ENCODE measurements at regions not wholly inside any gene's neighbourhood (a gene's known extent, or its start where the extent isn't known, plus 50 kb on each side); places are given as distances from the start of the nearest gene placed in this dataset.

DNA sequence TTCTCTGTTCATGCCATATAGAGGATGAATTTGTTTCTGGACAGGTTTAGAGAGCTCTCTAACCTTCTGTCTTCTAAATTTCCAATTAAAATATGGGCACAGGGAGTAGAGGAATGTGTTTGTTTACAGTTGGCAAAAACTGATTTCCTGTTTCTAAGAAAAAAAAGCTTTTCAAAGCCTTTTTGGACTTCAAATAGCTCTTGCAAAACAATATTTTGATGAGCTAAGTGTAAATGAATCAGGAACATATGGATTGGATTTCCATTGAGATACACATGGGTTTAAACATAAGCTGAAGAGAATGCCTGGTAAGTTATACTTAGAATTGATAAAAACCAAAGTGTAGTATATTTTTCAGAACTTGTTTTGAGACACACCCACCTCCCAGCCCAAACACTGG, 677.5 kb downstream of the NYAP2 start:
- Histone ChIP-seq H3K9me3 (replicated peaks) (no peaks in the 10 kb centered on the region), H3K36me3 (no peaks in the 10 kb centered on the region), H3K27ac (peak overlapping the region; percentile 43), H3K4me1 (replicated peaks) (peaks cover 62% of the 10 kb centered on the region), H3K27me3 (replicated peaks) (no peaks in the 10 kb centered on the region), H3K4me3 (no peak overlapping the region)
- DNase-seq (ENCODE audit: low read depth in 1 of 2, low spot score in 2 of 2): peak in 1 of 2 experiments; percentile 36

DNA sequence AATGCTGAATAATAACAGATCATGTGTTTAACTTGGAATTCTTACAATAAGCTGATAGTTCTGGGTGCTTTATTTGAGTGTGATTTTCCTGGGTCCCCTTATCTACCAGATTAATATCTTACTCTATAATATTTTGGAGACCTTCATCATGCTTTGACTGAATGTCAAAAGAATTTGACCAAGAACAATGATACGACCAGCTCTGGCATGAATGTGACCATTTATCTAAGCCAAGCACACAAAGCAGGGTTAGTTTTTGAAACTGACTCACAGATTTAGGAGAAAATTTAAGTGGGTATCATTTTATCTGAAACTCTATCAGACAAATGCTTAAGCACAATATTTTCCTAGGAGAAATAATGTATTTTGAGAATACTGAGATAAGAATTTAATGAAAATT, 677.0 kb downstream of the NYAP2 start:
- peak overlapping the region; percentile 43; the same call in 1 of the 2 replicates for H3K27ac ChIP-seq
- H3K4me3 ChIP-seq: no peak overlapping the region

DNA sequence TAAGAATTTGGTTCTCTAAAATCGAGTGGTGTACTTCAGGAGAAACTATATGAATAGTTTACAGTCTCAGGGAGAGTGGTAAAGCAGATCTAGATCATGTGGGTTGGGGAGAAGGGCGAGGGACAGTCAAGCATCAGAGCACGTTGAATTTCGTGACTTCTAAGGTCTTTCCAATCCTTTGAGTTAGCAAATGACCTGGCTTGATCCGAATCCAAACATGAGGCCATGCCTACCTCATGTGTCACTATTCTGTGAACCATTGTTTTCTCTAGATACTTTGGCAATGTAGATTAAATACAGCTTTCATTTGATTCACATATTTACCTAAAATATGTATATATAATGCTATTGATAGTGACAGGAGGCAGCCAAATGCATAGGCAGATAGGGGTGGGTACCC, 674.9 kb downstream of the NYAP2 start:
- Histone ChIP-seq H3K9me3 (replicated peaks) (no peaks in the 10 kb centered on the region), H3K27me3 (replicated peaks) (no peaks in the 10 kb centered on the region), H3K36me3 (no peaks in the 10 kb centered on the region), H3K4me1 (replicated peaks) (peaks cover 44% of the 10 kb centered on the region), H3K27ac (no peak overlapping the region), H3K4me3 (no peak overlapping the region)
- DNase-seq (ENCODE audit: low read depth in 1 of 2, low spot score in 2 of 2): no peak

More for the DNA sequence above, 677.0 kb downstream of the NYAP2 start:
- Histone ChIP-seq H3K9me3 (replicated peaks) (no peaks in the 10 kb centered on the region), H3K36me3 (no peaks in the 10 kb centered on the region), H3K4me1 (replicated peaks) (peaks cover 61% of the 10 kb centered on the region), H3K27me3 (replicated peaks) (no peaks in the 10 kb centered on the region)
- DNase-seq (ENCODE audit: low read depth in 1 of 2, low spot score in 2 of 2): no peak

DNA sequence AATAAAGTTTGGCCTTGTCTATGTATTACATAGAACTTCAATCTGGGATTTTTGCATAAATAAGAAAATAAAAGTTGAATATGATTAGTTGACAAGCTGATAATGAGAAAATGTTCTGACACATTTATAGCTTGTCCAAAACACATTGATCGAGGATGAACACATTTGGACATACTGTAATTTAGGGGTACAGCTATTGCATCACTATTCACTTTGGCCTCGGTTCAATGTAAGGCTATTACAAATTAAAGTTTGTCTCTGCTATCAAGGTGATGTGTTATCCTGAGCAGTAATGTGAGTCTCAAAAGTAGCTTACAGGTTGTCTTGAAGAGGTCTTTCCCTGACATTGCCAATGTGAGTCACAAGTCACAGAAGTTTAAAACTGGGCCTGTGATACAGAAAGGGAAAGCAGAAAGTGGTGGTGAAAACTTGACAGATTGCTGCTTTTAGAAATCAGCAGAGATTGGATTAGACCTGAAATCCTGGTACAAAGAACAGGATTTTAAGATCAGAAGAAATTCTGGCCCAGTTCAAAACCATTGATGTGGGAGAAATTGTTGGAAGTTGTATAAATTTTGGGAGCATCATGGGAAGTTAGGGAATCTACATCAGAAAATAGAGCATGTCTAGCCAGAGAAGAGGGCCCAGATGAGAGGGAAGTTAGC, 674.1 kb downstream of the NYAP2 start:
- Histone ChIP-seq H3K4me3 (no peak overlapping the region), H3K4me1 (replicated peaks) (peaks cover 36% of the 10 kb centered on the region), H3K36me3 (no peaks in the 10 kb centered on the region), H3K27me3 (replicated peaks) (no peaks in the 10 kb centered on the region), H3K27ac (no peak overlapping the region; the same call in 1 of the 2 replicates), H3K9me3 (replicated peaks) (no peaks in the 10 kb centered on the region)
- no peak for DNase-seq (ENCODE audit: low read depth in 1 of 2, low spot score in 2 of 2)

DNA sequence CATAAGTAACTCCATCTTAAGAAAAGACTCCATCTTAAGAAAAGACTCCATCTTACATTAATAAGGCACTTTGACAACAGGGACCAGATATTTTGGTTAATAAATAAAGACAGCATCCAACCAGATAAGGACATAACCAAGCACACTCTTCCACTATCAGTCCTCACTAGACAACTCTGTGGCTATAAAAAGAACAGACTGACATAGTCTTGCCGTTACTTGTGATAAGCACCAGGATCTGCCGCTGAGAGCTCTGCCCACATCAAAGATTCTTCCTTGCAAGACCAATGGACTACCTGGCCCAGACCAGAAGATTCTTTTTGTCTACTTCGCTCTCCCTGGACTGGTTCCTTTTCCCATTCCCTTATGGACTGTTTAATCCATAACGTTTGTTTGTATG, 667.4 kb downstream of the NYAP2 start:
- no peak overlapping the region for H3K27ac ChIP-seq
- no peak for DNase-seq (ENCODE audit: low read depth in 1 of 2, low spot score in 2 of 2)

DNA sequence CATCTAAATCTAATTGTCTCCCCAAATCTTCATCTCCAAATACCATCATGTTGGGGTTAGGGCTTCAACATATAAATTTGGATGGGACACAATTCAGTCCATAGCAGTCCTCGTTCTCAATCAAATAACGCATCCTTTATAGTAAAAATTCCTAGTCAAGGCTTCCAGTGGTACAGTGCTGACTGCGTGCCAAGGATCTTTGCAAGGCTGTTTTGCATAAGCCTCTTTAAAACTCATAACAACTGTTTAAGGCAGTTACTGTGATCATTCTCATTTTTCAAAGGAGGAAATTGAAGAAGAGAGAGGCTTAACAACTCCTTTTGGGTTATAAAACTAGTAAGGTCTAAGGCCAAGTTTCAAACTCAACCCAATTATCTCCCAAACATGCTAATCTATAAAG, 666.9 kb downstream of the NYAP2 start:
- Histone ChIP-seq H3K36me3 (no peaks in the 10 kb centered on the region), H3K27me3 (replicated peaks) (no peaks in the 10 kb centered on the region), H3K4me3 (no peak overlapping the region), H3K4me1 (replicated peaks) (no peaks in the 10 kb centered on the region), H3K9me3 (replicated peaks) (no peaks in the 10 kb centered on the region), H3K27ac (no peak overlapping the region)
- DNase-seq (ENCODE audit: low read depth in 1 of 2, low spot score in 2 of 2): no peak

More for the DNA sequence above, 667.4 kb downstream of the NYAP2 start:
- Histone ChIP-seq H3K4me3 (no peak overlapping the region), H3K36me3 (no peaks in the 10 kb centered on the region), H3K9me3 (replicated peaks) (no peaks in the 10 kb centered on the region), H3K27me3 (replicated peaks) (no peaks in the 10 kb centered on the region), H3K4me1 (replicated peaks) (no peaks in the 10 kb centered on the region)

DNA sequence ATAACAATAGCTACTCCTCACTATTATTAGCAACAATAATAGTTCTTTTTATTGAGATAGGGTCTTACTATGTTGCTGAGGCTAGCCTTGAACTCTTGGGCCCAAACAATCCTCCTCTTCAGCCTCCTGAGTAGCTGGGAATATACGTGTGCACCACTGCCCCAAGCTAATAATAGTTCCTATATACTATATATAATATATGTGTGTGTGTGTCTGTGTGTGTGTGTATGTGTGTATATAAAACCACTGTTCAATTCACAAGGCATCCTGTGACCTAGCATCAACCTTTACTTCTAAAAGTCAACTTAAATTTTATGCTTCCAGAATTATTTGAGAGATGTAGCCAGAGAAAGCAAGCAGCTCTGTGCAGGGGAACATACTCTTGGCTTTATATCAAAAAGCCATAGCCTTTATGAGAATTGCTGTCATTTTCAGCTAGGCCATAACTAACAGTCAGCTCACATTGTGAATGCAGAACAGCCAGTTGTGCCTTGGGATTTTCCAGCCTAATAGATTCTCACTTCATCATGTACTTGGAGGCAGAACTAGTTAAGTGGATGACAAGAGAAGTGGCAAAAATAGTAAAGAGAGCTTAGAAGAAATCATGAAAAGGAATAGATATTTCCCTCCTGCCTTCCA, 665.5 kb downstream of the NYAP2 start:
- Histone ChIP-seq H3K9me3 (replicated peaks) (no peaks in the 10 kb centered on the region), H3K36me3 (no peaks in the 10 kb centered on the region), H3K27ac (no peak overlapping the region), H3K4me1 (replicated peaks) (no peaks in the 10 kb centered on the region), H3K27me3 (replicated peaks) (no peaks in the 10 kb centered on the region), H3K4me3 (no peak overlapping the region)
- no peak for DNase-seq (ENCODE audit: low read depth in 1 of 2, low spot score in 2 of 2)

DNA sequence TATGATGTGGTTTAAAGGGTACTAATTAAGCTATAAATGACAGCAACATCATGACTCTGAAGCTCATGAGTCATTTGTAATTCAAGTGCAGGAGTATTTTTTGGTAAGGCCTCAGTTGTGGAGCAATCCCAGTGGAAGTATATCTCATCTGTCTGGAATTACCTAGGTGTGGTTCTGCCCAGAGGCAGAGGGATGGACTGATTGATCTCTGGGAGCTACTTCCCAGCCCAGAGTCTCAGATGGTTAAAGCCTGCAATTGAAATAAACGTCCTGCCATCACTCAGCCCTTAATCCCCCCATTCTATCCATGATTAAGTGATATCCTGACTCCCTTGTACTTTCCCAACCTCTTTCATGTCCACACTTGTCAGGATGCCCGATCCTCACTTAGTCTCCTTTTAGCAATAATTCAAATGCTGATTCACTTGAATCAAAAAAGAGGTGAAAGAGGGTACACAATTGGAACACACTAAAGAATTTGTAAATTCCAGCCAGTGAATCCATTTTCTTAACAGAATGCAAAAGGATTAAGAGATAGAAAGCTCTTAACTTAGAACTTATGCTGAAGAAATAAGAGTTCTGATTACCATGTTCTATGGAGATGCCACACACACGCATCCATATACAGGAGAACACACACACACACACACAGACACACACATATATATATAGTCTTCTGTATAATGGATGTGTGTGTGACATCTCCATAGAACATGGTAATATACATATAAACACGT, 664.4 kb downstream of the NYAP2 start:
- Histone ChIP-seq H3K4me1 (replicated peaks) (no peaks in the 10 kb centered on the region), H3K36me3 (no peaks in the 10 kb centered on the region), H3K4me3 (no peak overlapping the region), H3K9me3 (replicated peaks) (no peaks in the 10 kb centered on the region), H3K27me3 (replicated peaks) (no peaks in the 10 kb centered on the region), H3K27ac (no peak overlapping the region)
- DNase-seq (ENCODE audit: low read depth in 1 of 2, low spot score in 2 of 2): no peak

DNA sequence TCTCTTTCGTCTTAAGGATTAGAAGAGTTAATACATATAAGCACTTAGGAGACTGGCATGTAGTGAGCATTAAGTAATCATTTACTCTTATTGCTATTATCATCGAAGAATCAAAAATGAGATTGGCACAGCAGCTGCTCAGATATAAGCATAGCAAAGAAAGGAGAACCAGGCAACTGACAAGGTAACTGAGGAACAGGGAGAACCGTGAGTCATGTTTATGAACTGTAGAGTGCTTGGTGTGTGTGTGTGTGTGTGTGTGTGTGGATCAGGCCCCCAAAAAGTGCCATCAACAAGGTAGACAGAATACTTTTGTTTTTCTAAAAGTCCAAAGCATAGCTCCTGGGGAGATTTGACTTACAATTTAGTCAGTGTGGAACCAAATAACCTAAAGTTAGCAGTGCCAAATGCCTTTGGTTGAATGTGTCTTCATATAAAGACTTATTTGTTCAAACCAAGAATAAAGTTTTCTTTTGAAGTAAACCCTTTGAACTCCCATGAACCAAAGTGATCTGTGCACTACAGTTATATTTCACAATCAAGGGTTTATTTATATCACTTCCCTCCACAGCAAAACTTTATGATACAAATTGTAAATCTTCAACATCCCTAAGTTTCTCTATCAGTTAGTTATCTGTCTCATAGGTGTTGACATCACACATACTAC, 660.6 kb downstream of the NYAP2 start:
- no peak overlapping the region for H3K4me3 ChIP-seq
- no peak for DNase-seq (ENCODE audit: low read depth in 1 of 2, low spot score in 2 of 2)
- H3K27ac ChIP-seq: no peak overlapping the region
- H3K4me1 ChIP-seq (replicated peaks): no peaks in the 10 kb centered on the region
- H3K9me3 ChIP-seq (replicated peaks): no peaks in the 10 kb centered on the region
- H3K27me3 ChIP-seq (replicated peaks): no peaks in the 10 kb centered on the region
- H3K36me3 ChIP-seq: no peaks in the 10 kb centered on the region

DNA sequence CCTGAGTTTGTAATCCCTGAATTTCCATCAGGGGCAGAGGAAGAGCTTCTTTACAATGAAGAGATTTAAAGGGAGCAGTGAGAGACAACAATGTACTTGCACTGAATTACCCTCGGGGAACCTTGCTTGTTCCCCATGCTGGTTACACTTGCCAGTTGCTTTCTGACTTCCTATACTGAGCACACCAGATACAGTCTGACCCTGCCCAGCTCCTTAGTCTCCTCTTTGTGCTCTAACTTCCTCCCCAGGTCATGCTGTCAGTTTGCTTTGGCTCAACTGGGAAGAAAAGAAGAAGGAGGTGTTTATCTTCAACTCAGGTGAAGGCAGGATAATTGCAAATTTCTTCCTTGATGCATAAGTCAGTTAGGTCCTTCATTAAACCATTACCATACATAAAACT, 658.4 kb downstream of the NYAP2 start:
- no peak overlapping the region for H3K27ac ChIP-seq
- H3K36me3 ChIP-seq: no peaks in the 10 kb centered on the region
- no peaks in the 10 kb centered on the region for H3K9me3 ChIP-seq (replicated peaks)
- no peaks in the 10 kb centered on the region for H3K4me1 ChIP-seq (replicated peaks)
- no peak for DNase-seq (ENCODE audit: low read depth in 1 of 2, low spot score in 2 of 2)
- no peaks in the 10 kb centered on the region for H3K27me3 ChIP-seq (replicated peaks)
- no peak overlapping the region for H3K4me3 ChIP-seq

DNA sequence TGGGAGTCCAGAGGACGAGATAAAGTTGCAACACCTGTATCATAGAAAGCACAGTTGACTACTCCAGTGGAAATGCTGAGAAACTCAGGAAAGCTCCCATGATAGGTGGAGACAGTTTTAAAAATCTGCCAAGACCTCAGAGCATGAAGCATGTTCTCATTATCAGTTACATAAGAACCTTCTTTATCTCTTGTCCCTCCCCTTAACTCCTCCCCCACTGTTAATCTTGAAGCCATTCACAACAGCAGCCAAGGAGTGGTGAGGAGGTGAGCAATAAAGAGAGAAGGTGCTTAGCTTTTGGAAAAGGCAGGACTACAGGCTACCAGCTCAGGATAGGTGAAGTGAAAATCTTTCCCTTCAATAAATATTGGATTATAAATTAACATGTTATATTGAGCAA, 657.9 kb downstream of the NYAP2 start:
- no peaks in the 10 kb centered on the region for H3K9me3 ChIP-seq (replicated peaks)
- no peaks in the 10 kb centered on the region for H3K27me3 ChIP-seq (replicated peaks)
- H3K4me1 ChIP-seq (replicated peaks): no peaks in the 10 kb centered on the region
- DNase-seq (ENCODE audit: low read depth in 1 of 2, low spot score in 2 of 2): no peak
- H3K36me3 ChIP-seq: no peaks in the 10 kb centered on the region
- H3K4me3 ChIP-seq: no peak overlapping the region
- H3K27ac ChIP-seq: no peak overlapping the region

DNA sequence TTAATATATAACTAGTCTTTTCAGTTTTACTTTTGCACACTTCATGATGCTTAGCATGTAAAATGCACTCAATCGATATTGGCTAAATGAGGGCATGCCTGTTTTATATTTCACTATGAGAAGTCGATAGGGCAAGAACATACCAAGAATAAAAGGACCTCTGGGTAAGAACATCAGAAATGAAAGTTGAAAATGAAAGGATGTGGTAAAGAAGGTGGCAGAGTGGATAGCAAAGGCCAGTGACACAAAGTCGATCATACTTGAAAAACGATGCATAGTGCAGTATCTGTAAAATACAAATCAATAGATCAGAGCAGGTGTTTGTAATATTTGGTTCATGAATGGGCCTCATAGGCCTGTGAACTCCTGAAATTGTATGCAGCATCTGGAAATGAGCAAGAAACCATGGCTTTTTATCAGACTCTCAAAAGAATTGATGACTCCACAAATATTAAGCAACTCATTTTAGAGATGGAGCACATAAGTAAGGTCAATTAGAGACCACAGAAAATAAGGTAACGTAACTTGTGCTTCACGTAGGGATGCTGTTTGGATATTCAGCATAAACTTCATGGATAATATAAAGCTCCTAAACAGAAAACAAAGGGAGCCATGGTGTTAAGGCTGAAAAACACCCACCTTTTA, 653.4 kb downstream of the NYAP2 start:
- DNase-seq (ENCODE audit: low read depth in 1 of 2, low spot score in 2 of 2): no peak
- peaks cover 20% of the 10 kb centered on the region for H3K4me1 ChIP-seq (replicated peaks)
- H3K4me3 ChIP-seq: no peak overlapping the region
- no peak overlapping the region for H3K27ac ChIP-seq
- H3K9me3 ChIP-seq (replicated peaks): no peaks in the 10 kb centered on the region
- H3K36me3 ChIP-seq: no peaks in the 10 kb centered on the region
- no peaks in the 10 kb centered on the region for H3K27me3 ChIP-seq (replicated peaks)

DNA sequence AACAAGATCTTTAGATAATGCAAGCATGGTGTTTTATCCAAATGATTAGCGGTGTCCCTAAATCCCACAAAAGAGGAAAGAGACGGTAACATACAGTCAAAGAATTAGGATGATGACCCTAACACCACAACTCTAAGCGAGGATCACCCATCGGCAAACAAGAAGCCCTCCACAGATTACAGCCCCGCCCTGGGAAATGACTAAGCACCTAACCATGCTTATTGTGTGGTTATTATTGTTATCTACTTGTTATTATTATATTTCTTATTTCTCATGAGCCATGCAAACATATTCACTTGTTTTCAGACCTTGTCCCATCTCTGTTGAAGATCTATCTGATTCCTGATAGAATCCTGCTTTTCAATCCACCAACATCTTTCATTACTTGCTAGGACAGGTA, 651.3 kb downstream of the NYAP2 start:
- no peak overlapping the region for H3K4me3 ChIP-seq
- H3K27me3 ChIP-seq (replicated peaks): no peaks in the 10 kb centered on the region
- H3K36me3 ChIP-seq: no peaks in the 10 kb centered on the region
- DNase-seq (ENCODE audit: low read depth in 1 of 2, low spot score in 2 of 2): peak; percentile 64
- H3K9me3 ChIP-seq (replicated peaks): no peaks in the 10 kb centered on the region
- peaks cover 20% of the 10 kb centered on the region for H3K4me1 ChIP-seq (replicated peaks)
- H3K27ac ChIP-seq: peak overlapping the region; percentile 30

Data from SJSA1 (cell line).